Transverse colon (tissue), 4 donors: ENCODE measurements at regions not wholly inside any gene's neighbourhood (a gene's known extent, or its start where the extent isn't known, plus 50 kb on each side); places are given as distances from the start of the nearest gene placed in this dataset.

Experiments
- DNase-seq: peaks from one replicate; pipeline ENCODE4 v3.0.0-alpha.2; 2019
- H3K27ac ChIP-seq, 4 donors: fragments of 200-600 bp; sonication (generic); 2 replicates each; pipeline ENCODE4 v1.5.1; 2016 to 2018; ENCODE audit warnings: inconsistent platforms in 4 of 4
- H3K27me3 ChIP-seq: fragments of 200-600 bp; sonication (generic); 2 replicates; pipeline ENCODE4 v1.5.1; 2017; ENCODE audit warnings: inconsistent platforms
- H3K36me3 ChIP-seq, 4 donors: fragments of 200-600 bp; sonication (generic); 2 replicates each; pipeline ENCODE4 v1.5.1; 2017 to 2019; ENCODE audit warnings: inconsistent platforms in 4 of 4
- H3K4me1 ChIP-seq, 4 donors: fragments of 200-600 bp; sonication (generic); 2 replicates each; pipeline ENCODE4 v1.5.1; 2017 to 2020; ENCODE audit warnings: inconsistent platforms in 4 of 4
- H3K4me3 ChIP-seq, 4 donors: fragments of 200-600 bp; sonication (generic); 1 replicate in 1 of 4; 2 replicates in 3 of 4; pipeline versions ENCODE4 v1.5.1 to v1.6.1; 2017 to 2019; ENCODE audit warnings: inconsistent platforms in 4 of 4
- H3K9me3 ChIP-seq, 2 donors: fragments of 200-600 bp; sonication (generic); 2 replicates each; pipeline ENCODE4 v1.5.1; 2017 to 2019; ENCODE audit warnings: inconsistent platforms in 2 of 2
- CTCF ChIP-seq, 5 experiments: fragments of 200-600 bp in 3 of 5; fragments of 450-650 bp in 2 of 5; sonication (generic) in 3 of 5; IDR thresholded peaks; 1 replicate in 2 of 5; 2 replicates in 3 of 5; pipeline ENCODE4 v1.5.1; 2016 to 2017; ENCODE audit warnings: antibody characterized with exemption in 5 of 5, inconsistent platforms in 3 of 5, mild to moderate bottlenecking in 2 of 5, moderate library complexity in 1 of 5
- EP300 ChIP-seq: sonication (generic); formaldehyde crosslinking; IDR thresholded peaks from one replicate; pipeline ENCODE4 v1.6.1; 2017; ENCODE audit warnings: antibody characterized with exemption, low read depth
- POLR2A ChIP-seq: fragments of 450-650 bp; IDR thresholded peaks from one replicate; pipeline ENCODE4 v1.6.1; 2016; ENCODE audit warnings: antibody characterized with exemption, mild to moderate bottlenecking, moderate library complexity
- POLR2AphosphoS5 ChIP-seq, 3 donors: sonication (generic); formaldehyde crosslinking; IDR thresholded peaks; one replicate each; pipeline ENCODE4 v1.6.1; 2016; ENCODE audit warnings: antibody characterized with exemption in 3 of 3
- WGBS, 2 donors: methylation state at CpG; one replicate each; pipeline ENCODE4 v1.1.5; 2018; ENCODE audit warnings: low coverage in 1 of 2; 5-methylcytosine and 5-hydroxymethylcytosine counted together
- in situ Hi-C, 4 donors: fragments of 200-750 bp; cut with MboI; loops; one replicate each; pipeline versions ENCODE4 v1.15.0 to v1.15.1; 2017; ENCODE audit warnings: low sequenced_read_pairs in 3 of 4, low pct_ligation_motif_present in 1 of 4, low pct_unique_long_range_greater_than_20kb in 1 of 4
- intact Hi-C: fragments of 100-400 bp; cut with DNase I; formaldehyde crosslinking; loops from one replicate; pipeline ENCODE4 v1.15.1; 2023; ENCODE audit warnings: low total_unique reads

- DNase-seq: no peak
- 54 to 60% methylated on average over 1 to 3 of the region's 3 CpGs for WGBS, 2 donors
Observed at GRCh38 chr14:53888535-53889386, 67.9 kb downstream of the BMP4 start.

GRCh38 chr14:53885136-53885640, 71.4 kb downstream of the BMP4 start:
- Histone ChIP-seq H3K9me3 (no peaks in the 10 kb centered on the region), H3K36me3 (no peaks in the 10 kb centered on the region), H3K4me3 (no peak overlapping the region), H3K4me1 (peaks cover 0 to 23% (median 0%) of the 10 kb centered on the region in 4 donors), H3K27me3 (no peaks in the 10 kb centered on the region), H3K27ac (no peak overlapping the region)
- TF ChIP-seq EP300 (no peak), CTCF (IDR thresholded peaks at IDR 0.05) (no peak), POLR2AphosphoS5 (IDR thresholded peaks at IDR 0.05) (no peak), POLR2A (no peak)
- in situ Hi-C loops: no loop called here
- 71 to 92% methylated on average over 1 of the region's 1 CpG for WGBS, 2 donors
- intact Hi-C loops: no loop called here
- no peak for DNase-seq

More at GRCh38 chr14:53888535-53889386, 67.9 kb downstream of the BMP4 start:
- intact Hi-C loops: no loop called here
- Histone ChIP-seq H3K36me3 (no peaks in the 10 kb centered on the region), H3K4me1 (peaks cover 0 to 15% (median 0%) of the 10 kb centered on the region in 4 donors), H3K27ac (peak overlapping the region; percentile 53 to 72 (median 65)), H3K4me3 (no peak overlapping the region), H3K27me3 (no peaks in the 10 kb centered on the region), H3K9me3 (no peaks in the 10 kb centered on the region)
- no peak for TF ChIP-seq CTCF (IDR thresholded peaks at IDR 0.05)
- TF ChIP-seq POLR2A: no peak
- TF ChIP-seq POLR2AphosphoS5 (IDR thresholded peaks at IDR 0.05): no peak
- no peak for TF ChIP-seq EP300
- in situ Hi-C loops: no loop called here

GRCh38 chr14:53884601-53885000, 72.0 kb downstream of the BMP4 start:
- intact Hi-C loops: no loop called here
- in situ Hi-C loops: no loop called here
- Histone ChIP-seq H3K27me3 (no peaks in the 10 kb centered on the region), H3K9me3 (no peaks in the 10 kb centered on the region), H3K4me1 (peaks cover 0 to 22% (median 0%) of the 10 kb centered on the region in 4 donors), H3K36me3 (no peaks in the 10 kb centered on the region), H3K27ac (no peak overlapping the region), H3K4me3 (no peak overlapping the region)
- 90 to 93% methylated on average over 1 of the region's 1 CpG for WGBS, 2 donors
- TF ChIP-seq POLR2A (no peak), CTCF (IDR thresholded peaks at IDR 0.05) (no peak), EP300 (no peak), POLR2AphosphoS5 (IDR thresholded peaks at IDR 0.05) (no peak)
- no peak for DNase-seq

- intact Hi-C loops: no loop called here
- in situ Hi-C loops: no loop called here
- WGBS, 2 donors: 91 to 93% methylated on average over 4 of the region's 4 CpGs
Observed at GRCh38 chr14:53883739-53884138, 72.9 kb downstream of the BMP4 start.

More at GRCh38 chr14:53883739-53884138, 72.9 kb downstream of the BMP4 start:
- H3K27ac ChIP-seq: no peak overlapping the region
- peaks cover 0 to 14% (median 0%) of the 10 kb centered on the region in 4 donors for H3K4me1 ChIP-seq
- H3K27me3 ChIP-seq: no peaks in the 10 kb centered on the region
- no peaks in the 10 kb centered on the region for H3K9me3 ChIP-seq
- no peak overlapping the region for H3K4me3 ChIP-seq
- no peaks in the 10 kb centered on the region for H3K36me3 ChIP-seq
- TF ChIP-seq EP300 (no peak), POLR2A (no peak), CTCF (IDR thresholded peaks at IDR 0.05) (no peak), POLR2AphosphoS5 (IDR thresholded peaks at IDR 0.05) (no peak)
- DNase-seq: no peak
